GM19468 (cell line): ENCODE measurements at regions not wholly inside any gene's neighbourhood (a gene's known extent, or its start where the extent isn't known, plus 50 kb on each side); places are given as distances from the start of the nearest gene placed in this dataset.
A peak's percentile ranks its signal among the peaks of the same experiment; 100 is the strongest.
"Not testable (repeated sequence)": the region's sequence is repeated elsewhere in the genome, so short reads cannot be mapped to it uniquely, and the experiment has no call there.

Experiments
- ATAC-seq: cut with Tn5 transposase; IDR thresholded peaks from one replicate; pipeline ENCODE4 v1.9.1; 2021; ENCODE audit warnings: mild to moderate bottlenecking, moderate library complexity, moderate number of reproducible peaks; ENCODE audit not compliant: unreplicated experiment; ENCODE audit errors: extremely low read depth

GRCh38 chr7:73244782-73245311, 63.8 kb downstream of the NSUN5 start:
- ATAC-seq = not testable (repeated sequence)

GRCh38 chr7:73234994-73235717, 73.5 kb downstream of the NSUN5 start:
- peak; percentile 66 for ATAC-seq

DNA sequence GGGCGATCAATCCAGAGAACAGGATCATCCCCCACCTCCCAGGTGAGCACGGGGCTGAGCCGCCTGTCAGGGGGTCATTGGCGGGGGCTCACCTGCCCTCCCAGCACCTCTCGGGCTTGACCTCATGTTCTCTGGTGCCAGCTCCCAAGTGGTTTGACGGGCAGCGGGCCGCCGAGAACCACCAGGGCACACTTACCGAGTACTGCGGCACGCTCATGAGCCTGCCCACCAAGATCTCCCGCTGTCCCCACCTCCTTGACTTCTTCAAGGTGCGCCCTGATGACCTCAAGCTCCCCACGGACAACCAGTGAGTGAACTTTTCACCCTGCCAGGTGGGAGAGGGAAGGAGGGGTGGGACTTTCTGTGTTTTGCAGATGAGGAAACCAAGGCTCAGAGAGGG, 82.9 kb downstream of the NSUN5 start:
- ATAC-seq = not testable (repeated sequence)

DNA sequence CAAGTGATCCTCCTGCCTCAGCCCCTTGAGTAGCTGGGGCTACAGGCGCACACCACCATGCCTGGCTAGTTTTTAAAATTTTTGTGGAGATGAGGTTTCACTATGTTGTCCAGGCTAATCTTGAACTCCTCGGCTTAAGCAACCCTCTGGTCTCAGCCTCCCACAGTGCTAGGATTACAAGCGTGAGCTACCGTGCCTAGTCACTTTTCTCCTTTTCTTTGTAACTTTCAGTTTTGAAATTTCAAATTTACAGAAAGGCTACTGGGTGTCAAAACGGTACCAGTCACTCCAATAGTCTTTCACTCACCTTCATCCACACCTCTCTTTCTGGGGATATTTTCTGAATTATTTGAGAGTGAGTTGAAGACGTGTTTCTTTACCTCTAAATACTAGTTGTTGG, 86.9 kb downstream of the NSUN5 start:
- ATAC-seq = peak; percentile 48

DNA sequence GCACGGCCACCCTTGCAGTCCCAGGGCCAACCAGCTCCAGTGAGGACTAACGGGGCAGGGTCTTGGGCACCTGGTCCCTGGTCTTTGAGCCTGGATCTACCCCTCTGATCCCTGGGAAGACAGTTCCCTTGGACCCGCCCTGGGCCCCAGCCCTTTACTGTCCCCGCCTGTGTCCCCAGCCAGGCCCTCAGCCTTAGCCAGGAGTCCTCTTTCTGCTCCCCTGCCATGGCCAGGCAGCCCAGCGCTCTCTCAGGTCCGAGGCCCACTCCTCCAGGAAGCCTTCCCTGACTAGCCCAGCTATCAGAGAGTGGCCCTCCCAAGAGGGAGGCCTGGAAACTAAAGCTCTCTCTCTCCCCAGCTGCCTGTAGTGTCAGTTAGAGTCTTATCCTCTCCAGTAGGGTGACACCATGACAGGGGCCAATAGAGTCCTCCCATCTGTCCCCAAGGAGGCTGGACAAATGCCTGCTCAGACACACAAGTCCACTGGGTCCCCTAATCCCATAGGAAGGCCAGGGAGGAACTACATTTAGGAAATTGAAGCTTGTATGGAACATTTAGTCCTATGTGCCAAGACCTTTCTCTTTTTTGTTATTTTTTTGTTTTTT, 87.8 kb downstream of the NSUN5 start:
- ATAC-seq = not testable (repeated sequence)

DNA sequence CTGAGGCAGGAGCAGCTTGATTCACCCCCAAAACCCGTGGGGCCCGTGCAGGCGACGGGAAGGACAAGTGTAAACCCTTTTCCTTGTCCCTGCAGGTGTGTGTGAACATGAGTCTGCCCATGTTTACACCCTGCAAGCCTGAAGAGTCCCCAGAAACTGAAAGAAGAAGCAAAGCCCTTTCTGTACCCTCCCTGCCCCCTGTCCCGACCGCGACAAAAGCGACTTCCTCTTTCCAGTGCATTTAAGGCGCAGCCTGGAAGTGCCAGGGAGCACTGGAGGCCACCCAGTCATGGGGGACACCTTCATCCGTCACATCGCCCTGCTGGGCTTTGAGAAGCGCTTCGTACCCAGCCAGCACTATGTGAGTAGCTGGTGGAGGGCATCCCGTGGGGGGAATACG, 88.3 kb downstream of the NSUN5 start:
- ATAC-seq = not testable (repeated sequence)

- not testable (repeated sequence) for ATAC-seq
These were observed 89.8 kb downstream of the NSUN5 start for GRCh38 chr7:73218802-73219201.

- not testable (repeated sequence) for ATAC-seq
These were observed 92.5 kb downstream of the NSUN5 start for GRCh38 chr7:73216046-73216675.

DNA sequence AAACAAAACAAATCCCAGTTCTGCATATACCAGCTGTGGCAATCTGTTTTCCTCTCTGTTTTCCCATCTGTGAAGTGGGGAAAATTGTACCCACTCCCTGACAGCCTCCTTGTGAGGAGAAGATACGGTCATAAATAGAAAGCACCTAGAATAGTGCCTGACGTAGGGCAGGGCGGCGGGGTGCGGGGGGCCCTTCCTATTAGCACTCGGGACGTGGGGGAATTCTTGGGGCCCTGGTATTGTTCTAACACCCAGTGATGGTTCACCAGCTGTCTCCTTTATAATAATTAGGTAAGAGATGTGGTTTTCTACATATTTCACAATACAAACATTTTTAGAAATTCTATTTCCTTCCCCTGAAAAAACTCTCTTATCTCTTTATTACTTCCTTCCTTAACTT, 93.4 kb downstream of the NSUN5 start:
- not testable (repeated sequence) for ATAC-seq

DNA sequence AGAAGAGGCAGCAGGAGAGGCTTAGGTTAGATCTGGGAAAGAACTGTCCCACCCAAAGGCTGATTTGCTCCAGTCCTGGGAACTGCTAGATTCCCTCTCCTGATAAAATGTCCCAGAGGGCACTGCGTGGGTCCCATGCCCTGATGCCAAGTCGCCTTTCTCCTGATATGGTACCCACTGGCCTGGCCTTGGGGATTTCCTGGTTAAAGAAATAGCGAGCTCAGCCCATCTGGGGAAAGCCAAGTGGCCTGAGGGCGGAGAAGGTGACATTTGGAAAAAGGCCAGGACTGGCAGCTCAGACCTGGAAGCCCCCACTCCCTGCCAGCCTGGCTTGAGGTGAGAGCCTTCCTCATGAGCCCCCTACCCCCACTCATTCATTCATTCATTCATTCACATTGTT, 94.2 kb downstream of the NSUN5 start:
- ATAC-seq = not testable (repeated sequence)

DNA sequence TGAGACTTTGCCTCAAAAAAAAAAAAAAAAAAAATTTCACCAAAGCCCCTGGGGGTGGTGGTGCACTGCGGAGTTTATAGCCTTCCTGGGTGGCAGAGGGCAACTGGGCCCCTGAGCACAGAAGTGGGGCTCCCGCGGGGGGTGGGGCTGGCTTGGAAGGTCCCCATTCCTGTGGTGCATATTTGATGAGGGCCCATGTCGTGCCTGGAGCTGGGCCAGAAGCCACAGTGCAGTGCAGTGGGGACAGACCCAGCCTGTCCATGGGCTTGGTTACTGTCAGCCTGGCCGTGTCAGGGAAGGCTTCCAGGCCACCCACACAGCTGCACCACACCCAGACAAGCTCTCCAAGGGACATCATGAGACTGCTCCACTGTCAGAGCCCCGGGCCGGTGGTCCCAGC, 95.5 kb downstream of the NSUN5 start:
- not testable (repeated sequence) for ATAC-seq

GRCh38 chr7:73205594-73205993, 103.0 kb downstream of the NSUN5 start:
- ATAC-seq = not testable (repeated sequence)

GRCh38 chr7:73204898-73205297, 103.7 kb downstream of the NSUN5 start:
- not testable (repeated sequence) for ATAC-seq

GRCh38 chr7:73203312-73203711, 105.3 kb downstream of the NSUN5 start:
- ATAC-seq = not testable (repeated sequence)

- ATAC-seq = not testable (repeated sequence)
These were observed 107.4 kb downstream of the NSUN5 start for GRCh38 chr7:73201264-73201663.

- not testable (repeated sequence) for ATAC-seq
These were observed 108.0 kb downstream of the NSUN5 start for GRCh38 chr7:73200518-73201099.

GRCh38 chr7:73193991-73194390, 108.2 kb upstream of the SPDYE9 start:
- not testable (repeated sequence) for ATAC-seq

DNA sequence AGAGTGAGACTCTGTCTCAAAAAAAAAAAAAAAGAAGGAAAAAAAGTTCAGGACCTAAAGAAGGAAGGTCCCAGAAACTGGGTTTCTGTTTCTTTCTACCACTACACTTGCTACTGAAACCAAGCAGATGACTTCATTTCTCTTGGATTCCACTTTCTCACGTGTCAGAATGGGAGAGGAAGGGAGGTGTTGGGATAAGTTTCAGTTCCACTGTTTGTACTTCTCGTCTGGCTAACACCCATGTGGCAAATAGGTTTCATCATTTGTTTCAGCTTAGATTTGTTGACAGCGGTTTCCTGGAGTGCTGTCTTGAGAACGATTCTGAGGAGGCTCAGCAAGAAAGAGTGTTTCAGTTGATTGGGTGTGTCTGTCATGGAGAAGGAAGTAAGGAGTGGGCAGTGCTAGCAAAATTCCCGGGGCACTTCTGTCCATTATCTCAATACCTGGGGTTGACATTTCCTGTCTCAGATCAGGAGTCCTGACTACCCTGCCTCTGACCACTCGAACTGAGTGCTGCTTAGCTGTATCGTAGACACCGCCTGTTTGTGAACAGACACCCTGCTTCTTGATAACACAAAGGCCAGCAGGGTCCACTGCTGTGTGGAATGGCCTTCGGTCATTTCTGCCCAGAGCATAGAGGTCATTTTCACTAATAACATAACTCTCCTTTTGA, 104.8 kb upstream of the SPDYE9 start:
- ATAC-seq = not testable (repeated sequence)

- ATAC-seq = not testable (repeated sequence)
These were observed 102.4 kb upstream of the SPDYE9 start for GRCh38 chr7:73188287-73188686.
